HL-60 (cell line): ENCODE measurements at regions not wholly inside any gene's neighbourhood (a gene's known extent, or its start where the extent isn't known, plus 50 kb on each side); places are given as distances from the start of the nearest gene placed in this dataset.

ENCODE experiments used
- DNase-seq, 2 experiments: peaks; one replicate each; pipeline ENCODE4 v3.0.0-alpha.2; 2010 to 2020; ENCODE audit warnings: low read depth in 1 of 2, low spot score in 1 of 2
- H3K27ac ChIP-seq: fragments of 250-450 bp; sonication (Bioruptor Pico); replicated peaks from 2 replicates; pipeline ENCODE4 v1.5.1; 2020; ENCODE audit warnings: mild to moderate bottlenecking, moderate library complexity
- H3K27me3 ChIP-seq: fragments of 250-450 bp; sonication (Bioruptor Pico); 2 replicates; pipeline ENCODE4 v1.5.1; 2021; ENCODE audit warnings: mild to moderate bottlenecking, moderate library complexity; ENCODE audit not compliant: insufficient read depth, poor library complexity, severe bottlenecking
- H3K4me3 ChIP-seq: replicated peaks from 2 replicates; pipeline ENCODE4 v1.5.1; 2011; ENCODE audit warnings: mild to moderate bottlenecking, control low read depth, low read length; ENCODE audit not compliant: insufficient read depth
- CTCF ChIP-seq: IDR thresholded peaks from one replicate; pipeline ENCODE4 v1.5.1; 2011; ENCODE audit warnings: low read length, control low read depth, inconsistent platforms; ENCODE audit not compliant: insufficient read depth
- GABPA ChIP-seq: IDR thresholded peaks from 2 replicates; pipeline ENCODE4 v1.6.1; 2012; ENCODE audit warnings: low read depth
- POLR2AphosphoS5 ChIP-seq: IDR thresholded peaks from 2 replicates; pipeline ENCODE4 v1.6.1; 2012; ENCODE audit warnings: low read depth
- REST ChIP-seq: IDR thresholded peaks from 2 replicates; pipeline ENCODE4 v1.6.1; 2012; ENCODE audit warnings: low read depth; ENCODE audit not compliant: insufficient replicate concordance
- SPI1 ChIP-seq: IDR thresholded peaks from 2 replicates; pipeline ENCODE4 v1.6.1; 2012; ENCODE audit warnings: low read depth, mild to moderate bottlenecking, borderline replicate concordance

GRCh38 chr6:163943607-163944385 lies 529.3 kb downstream of the QKI start:
- H3K4me3 ChIP-seq: no peak overlapping the region
- H3K27ac ChIP-seq: no peak overlapping the region
- DNase-seq: no peak
- H3K27me3 ChIP-seq: peaks cover 2% of the 10 kb centered on the region
- no peak for TF ChIP-seq SPI1
- no peak for TF ChIP-seq REST
- TF ChIP-seq POLR2AphosphoS5: no peak
- TF ChIP-seq CTCF: no peak
- TF ChIP-seq GABPA: no peak

GRCh38 chr6:163942790-163943189 lies 528.3 kb downstream of the QKI start:
- Histone ChIP-seq H3K27ac (no peak overlapping the region), H3K4me3 (no peak overlapping the region), H3K27me3 (peaks cover 2% of the 10 kb centered on the region)
- DNase-seq: no peak
- no peak for TF ChIP-seq REST

GRCh38 chr6:163941624-163941976 lies 527.1 kb downstream of the QKI start:
- TF ChIP-seq POLR2AphosphoS5 (no peak), CTCF (no peak), GABPA (no peak), REST (no peak), SPI1 (no peak)
- Histone ChIP-seq H3K4me3 (no peak overlapping the region), H3K27me3 (peaks cover 2% of the 10 kb centered on the region), H3K27ac (no peak overlapping the region)
- no peak for DNase-seq
